GM23338 (cell line): ENCODE measurements at regions not wholly inside any gene's neighbourhood (a gene's known extent, or its start where the extent isn't known, plus 50 kb on each side); places are given as distances from the start of the nearest gene placed in this dataset.

ENCODE experiments used
- ATAC-seq: fragments of 200-7000 bp; cut with Tn5 transposase; 3 replicates; pipeline ENCODE4 v1.9.1; 2020
- DNase-seq: peaks from one replicate; pipeline ENCODE4 v3.0.0-alpha.2; 2015; ENCODE audit warnings: low spot score
- H2AFZ ChIP-seq: fragments of 200-600 bp; sonication (generic); 2 replicates; pipeline ENCODE4 v1.8.0; 2016; ENCODE audit warnings: antibody characterized with exemption, mild to moderate bottlenecking, moderate library complexity
- H3F3A ChIP-seq: fragments of 200-600 bp; sonication (generic); replicated peaks from 2 replicates; pipeline ENCODE4 v1.8.0; 2017; ENCODE audit warnings: antibody characterized with exemption, mixed run types, low read depth
- H3K27ac ChIP-seq: fragments of 200-600 bp; sonication (generic); 2 replicates; pipeline ENCODE4 v1.6.1; 2016; ENCODE audit warnings: low read depth
- H3K27me3 ChIP-seq: fragments of 200-600 bp; sonication (generic); 2 replicates; pipeline ENCODE4 v1.8.0; 2016; ENCODE audit warnings: mild to moderate bottlenecking, mixed run types, moderate library complexity; ENCODE audit not compliant: insufficient read depth
- H3K36me3 ChIP-seq: fragments of 200-600 bp; sonication (generic); 2 replicates; pipeline ENCODE4 v1.8.0; 2016; ENCODE audit warnings: mild to moderate bottlenecking; ENCODE audit not compliant: insufficient read depth
- H3K4me1 ChIP-seq: fragments of 200-600 bp; sonication (generic); 2 replicates; pipeline ENCODE4 v1.8.0; 2016; ENCODE audit warnings: mild to moderate bottlenecking, moderate library complexity; ENCODE audit not compliant: insufficient read depth
- H3K4me2 ChIP-seq: fragments of 200-600 bp; sonication (generic); 2 replicates; pipeline ENCODE4 v1.7.1; 2017; ENCODE audit warnings: mixed run types
- H3K4me3 ChIP-seq: fragments of 200-600 bp; sonication (generic); 2 replicates; pipeline ENCODE4 v1.6.1; 2016; ENCODE audit warnings: mixed run types
- H3K79me2 ChIP-seq: fragments of 200-600 bp; sonication (generic); replicated peaks from 2 replicates; pipeline ENCODE4 v1.8.0; 2017; ENCODE audit warnings: mild to moderate bottlenecking; ENCODE audit not compliant: insufficient read depth
- H3K9me2 ChIP-seq: fragments of 200-600 bp; sonication (generic); 2 replicates; pipeline ENCODE4 v1.8.0; 2017; ENCODE audit not compliant: insufficient read depth
- H4K20me1 ChIP-seq: fragments of 200-600 bp; sonication (generic); replicated peaks from 2 replicates; pipeline ENCODE4 v1.8.0; 2017; ENCODE audit warnings: mild to moderate bottlenecking; ENCODE audit not compliant: insufficient read depth
- H3K27ac Mint-ChIP-seq: 2 replicates; pipeline ENCODE4 v1.8.0; 2020; ENCODE audit warnings: inconsistent platforms, mild to moderate bottlenecking, moderate library complexity, mixed read lengths
- H3K27me3 Mint-ChIP-seq: 3 replicates; pipeline ENCODE4 v1.8.0; 2022; ENCODE audit warnings: low read depth, mild to moderate bottlenecking, moderate library complexity, mixed read lengths, inconsistent platforms; ENCODE audit not compliant: insufficient read depth, poor library complexity
- H3K36me3 Mint-ChIP-seq: 3 replicates; pipeline ENCODE4 v1.8.0; 2021; ENCODE audit warnings: low read depth, mild to moderate bottlenecking, inconsistent platforms, moderate library complexity, mixed read lengths
- H3K4me1 Mint-ChIP-seq: 3 replicates; pipeline ENCODE4 v1.8.0; 2020; ENCODE audit warnings: mild to moderate bottlenecking, inconsistent platforms, mixed read lengths
- H3K4me3 Mint-ChIP-seq: 3 replicates; pipeline ENCODE4 v1.8.0; 2021; ENCODE audit warnings: moderate library complexity, mild to moderate bottlenecking, inconsistent platforms, mixed read lengths
- H3K9me3 Mint-ChIP-seq: 3 replicates; pipeline ENCODE4 v1.8.0; 2020; ENCODE audit warnings: moderate library complexity, mild to moderate bottlenecking, inconsistent platforms, mixed read lengths
- CREB1 ChIP-seq: fragments of 250-450 bp; sonication (Bioruptor Pico); IDR thresholded peaks from 2 replicates; pipeline ENCODE4 v1.5.0; 2020; ENCODE audit warnings: low read depth, mild to moderate bottlenecking, moderate library complexity
- EZH2 ChIP-seq: fragments of 200-600 bp; sonication (generic); IDR thresholded peaks from one replicate; pipeline ENCODE4 v1.8.0; 2017; ENCODE audit warnings: antibody characterized with exemption, mild to moderate bottlenecking, low read depth; ENCODE audit not compliant: unreplicated experiment
- EZH2phosphoT487 ChIP-seq: fragments of 200-600 bp; sonication (generic); IDR thresholded peaks from one replicate; pipeline ENCODE4 v1.8.1; 2018; ENCODE audit warnings: antibody characterized with exemption; ENCODE audit not compliant: unreplicated experiment
- JUNB ChIP-seq: IDR thresholded peaks from one replicate; pipeline ENCODE4 v1.6.1; 2016; ENCODE audit warnings: antibody characterized with exemption; ENCODE audit not compliant: unreplicated experiment
- NANOG ChIP-seq: IDR thresholded peaks from 2 replicates; pipeline ENCODE4 v1.6.1; 2016; ENCODE audit warnings: antibody characterized with exemption, borderline replicate concordance
- POLR2AphosphoS5 ChIP-seq: IDR thresholded peaks from 2 replicates; pipeline ENCODE4 v1.6.1; 2016; ENCODE audit warnings: antibody characterized with exemption, low read depth
- STAT1 ChIP-seq: IDR thresholded peaks from one replicate; pipeline ENCODE4 v1.6.1; 2016; ENCODE audit warnings: antibody characterized with exemption; ENCODE audit not compliant: unreplicated experiment
- ZNF114 ChIP-seq: fragments of 250-450 bp; sonication (Bioruptor Pico); IDR thresholded peaks from 2 replicates; pipeline ENCODE4 v1.5.0; 2020; ENCODE audit warnings: mild to moderate bottlenecking, moderate library complexity
- ZNF331 ChIP-seq: fragments of 250-450 bp; sonication (Bioruptor Pico); IDR thresholded peaks from 2 replicates; pipeline ENCODE4 v1.5.0; 2020; ENCODE audit warnings: low read depth, mild to moderate bottlenecking, moderate library complexity
- TF ChIP-seq, protein P1 (sequence below): IDR thresholded peaks from one replicate; pipeline ENCODE4 v1.6.1; 2018; ENCODE audit warnings: antibody characterized with exemption; ENCODE audit not compliant: unreplicated experiment
- TF ChIP-seq, protein P2 (sequence below): fragments of 250-450 bp; sonication (Bioruptor Pico); IDR thresholded peaks from 2 replicates; pipeline ENCODE4 v1.5.0; 2020; ENCODE audit warnings: mild to moderate bottlenecking, moderate library complexity
- TF ChIP-seq, protein P3 (sequence below), 2 experiments: fragments of 200-600 bp in 1 of 2; sonication (generic) in 1 of 2; conservative IDR thresholded peaks; 2 replicates each; pipeline versions ENCODE4 v1.5.1 to v1.6.1; 2016 to 2017; ENCODE audit warnings: antibody characterized with exemption in 2 of 2, low read depth in 2 of 2, mild to moderate bottlenecking in 2 of 2, moderate library complexity in 1 of 2
- TF ChIP-seq, protein P4 (sequence below): IDR thresholded peaks from 2 replicates; pipeline ENCODE4 v1.6.1; 2016; ENCODE audit warnings: antibody characterized with exemption

DNA sequence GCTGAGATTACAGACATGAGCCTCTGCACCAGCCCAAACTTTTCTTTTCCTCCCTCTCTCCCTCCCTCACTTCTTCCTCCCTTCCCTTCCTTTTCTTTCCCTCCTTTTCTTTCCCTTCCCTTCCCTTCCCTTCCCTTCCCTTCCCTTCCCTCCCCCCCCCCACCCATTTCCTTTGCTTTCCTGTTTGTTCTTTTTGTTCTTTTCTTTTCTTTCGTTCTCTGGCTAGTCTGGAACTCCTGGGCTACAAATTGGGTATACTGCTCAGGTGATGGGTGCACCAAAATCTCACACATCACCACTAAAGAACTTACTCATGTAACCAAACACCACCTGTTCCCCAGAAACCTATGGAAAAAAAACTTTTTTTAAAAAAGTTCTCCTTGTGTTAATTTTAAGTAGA, 174.8 kb upstream of the CHODL start:
- no peaks in the 10 kb centered on the region for H3K36me3 Mint-ChIP-seq
- Histone ChIP-seq H3K9me2 (no peaks in the 10 kb centered on the region), H3K4me3 (no peak overlapping the region), H3K36me3 (no peaks in the 10 kb centered on the region), H3K4me1 (peaks cover 7% of the 10 kb centered on the region; the same call in 1 of the 2 replicates), H2AFZ (no peak overlapping the region), H3K27ac (no peak overlapping the region), H3K4me2 (no peak overlapping the region), H4K20me1 (no peaks in the 10 kb centered on the region), H3F3A (no peaks in the 10 kb centered on the region), H3K27me3 (no peaks in the 10 kb centered on the region), H3K79me2 (no peaks in the 10 kb centered on the region)
- peaks cover 1% of the 10 kb centered on the region for H3K27me3 Mint-ChIP-seq
- DNase-seq (no peak), ATAC-seq (no peak)
- H3K4me3 Mint-ChIP-seq = no peak overlapping the region
- H3K4me1 Mint-ChIP-seq = peaks cover 3% of the 10 kb centered on the region; the same call in 2 of the 3 replicates
- H3K9me3 Mint-ChIP-seq = no peaks in the 10 kb centered on the region
- H3K27ac Mint-ChIP-seq = no peak overlapping the region
- TF ChIP-seq, protein P1, sequence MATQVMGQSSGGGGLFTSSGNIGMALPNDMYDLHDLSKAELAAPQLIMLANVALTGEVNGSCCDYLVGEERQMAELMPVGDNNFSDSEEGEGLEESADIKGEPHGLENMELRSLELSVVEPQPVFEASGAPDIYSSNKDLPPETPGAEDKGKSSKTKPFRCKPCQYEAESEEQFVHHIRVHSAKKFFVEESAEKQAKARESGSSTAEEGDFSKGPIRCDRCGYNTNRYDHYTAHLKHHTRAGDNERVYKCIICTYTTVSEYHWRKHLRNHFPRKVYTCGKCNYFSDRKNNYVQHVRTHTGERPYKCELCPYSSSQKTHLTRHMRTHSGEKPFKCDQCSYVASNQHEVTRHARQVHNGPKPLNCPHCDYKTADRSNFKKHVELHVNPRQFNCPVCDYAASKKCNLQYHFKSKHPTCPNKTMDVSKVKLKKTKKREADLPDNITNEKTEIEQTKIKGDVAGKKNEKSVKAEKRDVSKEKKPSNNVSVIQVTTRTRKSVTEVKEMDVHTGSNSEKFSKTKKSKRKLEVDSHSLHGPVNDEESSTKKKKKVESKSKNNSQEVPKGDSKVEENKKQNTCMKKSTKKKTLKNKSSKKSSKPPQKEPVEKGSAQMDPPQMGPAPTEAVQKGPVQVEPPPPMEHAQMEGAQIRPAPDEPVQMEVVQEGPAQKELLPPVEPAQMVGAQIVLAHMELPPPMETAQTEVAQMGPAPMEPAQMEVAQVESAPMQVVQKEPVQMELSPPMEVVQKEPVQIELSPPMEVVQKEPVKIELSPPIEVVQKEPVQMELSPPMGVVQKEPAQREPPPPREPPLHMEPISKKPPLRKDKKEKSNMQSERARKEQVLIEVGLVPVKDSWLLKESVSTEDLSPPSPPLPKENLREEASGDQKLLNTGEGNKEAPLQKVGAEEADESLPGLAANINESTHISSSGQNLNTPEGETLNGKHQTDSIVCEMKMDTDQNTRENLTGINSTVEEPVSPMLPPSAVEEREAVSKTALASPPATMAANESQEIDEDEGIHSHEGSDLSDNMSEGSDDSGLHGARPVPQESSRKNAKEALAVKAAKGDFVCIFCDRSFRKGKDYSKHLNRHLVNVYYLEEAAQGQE = no peak
- no peak for TF ChIP-seq NANOG
- TF ChIP-seq, protein P2, sequence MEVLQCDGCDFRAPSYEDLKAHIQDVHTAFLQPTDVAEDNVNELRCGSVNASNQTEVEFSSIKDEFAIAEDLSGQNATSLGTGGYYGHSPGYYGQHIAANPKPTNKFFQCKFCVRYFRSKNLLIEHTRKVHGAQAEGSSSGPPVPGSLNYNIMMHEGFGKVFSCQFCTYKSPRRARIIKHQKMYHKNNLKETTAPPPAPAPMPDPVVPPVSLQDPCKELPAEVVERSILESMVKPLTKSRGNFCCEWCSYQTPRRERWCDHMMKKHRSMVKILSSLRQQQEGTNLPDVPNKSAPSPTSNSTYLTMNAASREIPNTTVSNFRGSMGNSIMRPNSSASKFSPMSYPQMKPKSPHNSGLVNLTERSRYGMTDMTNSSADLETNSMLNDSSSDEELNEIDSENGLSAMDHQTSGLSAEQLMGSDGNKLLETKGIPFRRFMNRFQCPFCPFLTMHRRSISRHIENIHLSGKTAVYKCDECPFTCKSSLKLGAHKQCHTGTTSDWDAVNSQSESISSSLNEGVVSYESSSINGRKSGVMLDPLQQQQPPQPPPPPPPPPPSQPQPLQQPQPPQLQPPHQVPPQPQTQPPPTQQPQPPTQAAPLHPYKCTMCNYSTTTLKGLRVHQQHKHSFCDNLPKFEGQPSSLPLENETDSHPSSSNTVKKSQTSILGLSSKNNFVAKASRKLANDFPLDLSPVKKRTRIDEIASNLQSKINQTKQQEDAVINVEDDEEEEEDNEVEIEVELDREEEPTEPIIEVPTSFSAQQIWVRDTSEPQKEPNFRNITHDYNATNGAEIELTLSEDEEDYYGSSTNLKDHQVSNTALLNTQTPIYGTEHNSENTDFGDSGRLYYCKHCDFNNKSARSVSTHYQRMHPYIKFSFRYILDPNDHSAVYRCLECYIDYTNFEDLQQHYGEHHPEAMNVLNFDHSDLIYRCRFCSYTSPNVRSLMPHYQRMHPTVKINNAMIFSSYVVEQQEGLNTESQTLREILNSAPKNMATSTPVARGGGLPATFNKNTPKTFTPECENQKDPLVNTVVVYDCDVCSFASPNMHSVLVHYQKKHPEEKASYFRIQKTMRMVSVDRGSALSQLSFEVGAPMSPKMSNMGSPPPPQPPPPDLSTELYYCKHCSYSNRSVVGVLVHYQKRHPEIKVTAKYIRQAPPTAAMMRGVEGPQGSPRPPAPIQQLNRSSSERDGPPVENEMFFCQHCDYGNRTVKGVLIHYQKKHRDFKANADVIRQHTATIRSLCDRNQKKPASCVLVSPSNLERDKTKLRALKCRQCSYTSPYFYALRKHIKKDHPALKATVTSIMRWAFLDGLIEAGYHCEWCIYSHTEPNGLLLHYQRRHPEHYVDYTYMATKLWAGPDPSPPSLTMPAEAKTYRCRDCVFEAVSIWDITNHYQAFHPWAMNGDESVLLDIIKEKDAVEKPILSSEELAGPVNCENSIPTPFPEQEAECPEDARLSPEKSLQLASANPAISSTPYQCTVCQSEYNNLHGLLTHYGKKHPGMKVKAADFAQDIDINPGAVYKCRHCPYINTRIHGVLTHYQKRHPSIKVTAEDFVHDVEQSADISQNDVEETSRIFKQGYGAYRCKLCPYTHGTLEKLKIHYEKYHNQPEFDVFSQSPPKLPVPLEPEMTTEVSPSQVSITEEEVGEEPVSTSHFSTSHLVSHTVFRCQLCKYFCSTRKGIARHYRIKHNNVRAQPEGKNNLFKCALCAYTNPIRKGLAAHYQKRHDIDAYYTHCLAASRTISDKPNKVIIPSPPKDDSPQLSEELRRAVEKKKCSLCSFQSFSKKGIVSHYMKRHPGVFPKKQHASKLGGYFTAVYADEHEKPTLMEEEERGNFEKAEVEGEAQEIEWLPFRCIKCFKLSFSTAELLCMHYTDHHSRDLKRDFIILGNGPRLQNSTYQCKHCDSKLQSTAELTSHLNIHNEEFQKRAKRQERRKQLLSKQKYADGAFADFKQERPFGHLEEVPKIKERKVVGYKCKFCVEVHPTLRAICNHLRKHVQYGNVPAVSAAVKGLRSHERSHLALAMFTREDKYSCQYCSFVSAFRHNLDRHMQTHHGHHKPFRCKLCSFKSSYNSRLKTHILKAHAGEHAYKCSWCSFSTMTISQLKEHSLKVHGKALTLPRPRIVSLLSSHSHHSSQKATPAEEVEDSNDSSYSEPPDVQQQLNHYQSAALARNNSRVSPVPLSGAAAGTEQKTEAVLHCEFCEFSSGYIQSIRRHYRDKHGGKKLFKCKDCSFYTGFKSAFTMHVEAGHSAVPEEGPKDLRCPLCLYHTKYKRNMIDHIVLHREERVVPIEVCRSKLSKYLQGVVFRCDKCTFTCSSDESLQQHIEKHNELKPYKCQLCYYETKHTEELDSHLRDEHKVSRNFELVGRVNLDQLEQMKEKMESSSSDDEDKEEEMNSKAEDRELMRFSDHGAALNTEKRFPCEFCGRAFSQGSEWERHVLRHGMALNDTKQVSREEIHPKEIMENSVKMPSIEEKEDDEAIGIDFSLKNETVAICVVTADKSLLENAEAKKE (CRISPR knock-in tag) = no peak
- no peak for TF ChIP-seq ZNF114 (CRISPR knock-in tag)
- no peak for TF ChIP-seq POLR2AphosphoS5
- no peak for TF ChIP-seq CREB1 (CRISPR knock-in tag)
- no peak for TF ChIP-seq STAT1
- no peak for TF ChIP-seq ZNF331 (CRISPR knock-in tag)
- TF ChIP-seq, protein P3, sequence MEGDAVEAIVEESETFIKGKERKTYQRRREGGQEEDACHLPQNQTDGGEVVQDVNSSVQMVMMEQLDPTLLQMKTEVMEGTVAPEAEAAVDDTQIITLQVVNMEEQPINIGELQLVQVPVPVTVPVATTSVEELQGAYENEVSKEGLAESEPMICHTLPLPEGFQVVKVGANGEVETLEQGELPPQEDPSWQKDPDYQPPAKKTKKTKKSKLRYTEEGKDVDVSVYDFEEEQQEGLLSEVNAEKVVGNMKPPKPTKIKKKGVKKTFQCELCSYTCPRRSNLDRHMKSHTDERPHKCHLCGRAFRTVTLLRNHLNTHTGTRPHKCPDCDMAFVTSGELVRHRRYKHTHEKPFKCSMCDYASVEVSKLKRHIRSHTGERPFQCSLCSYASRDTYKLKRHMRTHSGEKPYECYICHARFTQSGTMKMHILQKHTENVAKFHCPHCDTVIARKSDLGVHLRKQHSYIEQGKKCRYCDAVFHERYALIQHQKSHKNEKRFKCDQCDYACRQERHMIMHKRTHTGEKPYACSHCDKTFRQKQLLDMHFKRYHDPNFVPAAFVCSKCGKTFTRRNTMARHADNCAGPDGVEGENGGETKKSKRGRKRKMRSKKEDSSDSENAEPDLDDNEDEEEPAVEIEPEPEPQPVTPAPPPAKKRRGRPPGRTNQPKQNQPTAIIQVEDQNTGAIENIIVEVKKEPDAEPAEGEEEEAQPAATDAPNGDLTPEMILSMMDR (conservative IDR thresholded peaks at IDR 0.05; ENCODE audit: low read depth in 2 of 2) = no peak
- no peak for TF ChIP-seq JUNB
- no peak for TF ChIP-seq EZH2phosphoT487
- no peak for TF ChIP-seq EZH2
- TF ChIP-seq, protein P4, sequence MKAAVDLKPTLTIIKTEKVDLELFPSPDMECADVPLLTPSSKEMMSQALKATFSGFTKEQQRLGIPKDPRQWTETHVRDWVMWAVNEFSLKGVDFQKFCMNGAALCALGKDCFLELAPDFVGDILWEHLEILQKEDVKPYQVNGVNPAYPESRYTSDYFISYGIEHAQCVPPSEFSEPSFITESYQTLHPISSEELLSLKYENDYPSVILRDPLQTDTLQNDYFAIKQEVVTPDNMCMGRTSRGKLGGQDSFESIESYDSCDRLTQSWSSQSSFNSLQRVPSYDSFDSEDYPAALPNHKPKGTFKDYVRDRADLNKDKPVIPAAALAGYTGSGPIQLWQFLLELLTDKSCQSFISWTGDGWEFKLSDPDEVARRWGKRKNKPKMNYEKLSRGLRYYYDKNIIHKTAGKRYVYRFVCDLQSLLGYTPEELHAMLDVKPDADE = no peak
